ENCODE measurements at regions not wholly inside any gene's neighbourhood (a gene's known extent, or its start where the extent isn't known, plus 50 kb on each side); places are given as distances from the start of the nearest gene placed in this dataset.

DNA sequence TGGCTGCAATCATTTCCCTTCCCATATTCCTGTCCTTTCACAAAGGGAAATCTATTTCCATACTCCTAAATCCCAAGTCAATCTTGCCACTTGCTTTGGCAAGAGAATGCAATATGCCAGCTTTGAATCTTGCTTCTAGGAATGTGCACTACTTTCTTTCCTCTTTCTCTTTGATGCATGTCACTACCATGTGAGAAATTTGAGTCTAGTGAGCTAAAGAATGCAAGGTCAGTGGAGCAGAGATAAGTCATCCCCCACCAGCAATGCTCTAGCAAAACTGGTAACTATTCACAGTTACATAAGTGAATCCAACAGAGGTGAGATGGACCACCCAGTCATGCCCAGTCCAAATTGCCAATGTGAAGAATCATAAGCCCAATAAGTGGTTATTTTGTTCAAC, 910.4 kb downstream of the RAB28 start:
- TF ChIP-seq, protein P1, sequence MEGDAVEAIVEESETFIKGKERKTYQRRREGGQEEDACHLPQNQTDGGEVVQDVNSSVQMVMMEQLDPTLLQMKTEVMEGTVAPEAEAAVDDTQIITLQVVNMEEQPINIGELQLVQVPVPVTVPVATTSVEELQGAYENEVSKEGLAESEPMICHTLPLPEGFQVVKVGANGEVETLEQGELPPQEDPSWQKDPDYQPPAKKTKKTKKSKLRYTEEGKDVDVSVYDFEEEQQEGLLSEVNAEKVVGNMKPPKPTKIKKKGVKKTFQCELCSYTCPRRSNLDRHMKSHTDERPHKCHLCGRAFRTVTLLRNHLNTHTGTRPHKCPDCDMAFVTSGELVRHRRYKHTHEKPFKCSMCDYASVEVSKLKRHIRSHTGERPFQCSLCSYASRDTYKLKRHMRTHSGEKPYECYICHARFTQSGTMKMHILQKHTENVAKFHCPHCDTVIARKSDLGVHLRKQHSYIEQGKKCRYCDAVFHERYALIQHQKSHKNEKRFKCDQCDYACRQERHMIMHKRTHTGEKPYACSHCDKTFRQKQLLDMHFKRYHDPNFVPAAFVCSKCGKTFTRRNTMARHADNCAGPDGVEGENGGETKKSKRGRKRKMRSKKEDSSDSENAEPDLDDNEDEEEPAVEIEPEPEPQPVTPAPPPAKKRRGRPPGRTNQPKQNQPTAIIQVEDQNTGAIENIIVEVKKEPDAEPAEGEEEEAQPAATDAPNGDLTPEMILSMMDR (IDR thresholded peaks at IDR 0.05): no peak
- TF ChIP-seq POLR2AphosphoS5 (IDR thresholded peaks at IDR 0.05): no peak
- no peak for TF ChIP-seq POLR2A (IDR thresholded peaks at IDR 0.05)
